HG03521 (cell line): ENCODE measurements at regions not wholly inside any gene's neighbourhood (a gene's known extent, or its start where the extent isn't known, plus 50 kb on each side); places are given as distances from the start of the nearest gene placed in this dataset.
"Not testable (repeated sequence)": the region's sequence is repeated elsewhere in the genome, so short reads cannot be mapped to it uniquely, and the experiment has no call there.

Source experiments
- ATAC-seq: cut with Tn5 transposase; IDR thresholded peaks from one replicate; pipeline ENCODE4 v1.9.1; 2021; ENCODE audit warnings: mild to moderate bottlenecking, moderate library complexity; ENCODE audit not compliant: unreplicated experiment

DNA sequence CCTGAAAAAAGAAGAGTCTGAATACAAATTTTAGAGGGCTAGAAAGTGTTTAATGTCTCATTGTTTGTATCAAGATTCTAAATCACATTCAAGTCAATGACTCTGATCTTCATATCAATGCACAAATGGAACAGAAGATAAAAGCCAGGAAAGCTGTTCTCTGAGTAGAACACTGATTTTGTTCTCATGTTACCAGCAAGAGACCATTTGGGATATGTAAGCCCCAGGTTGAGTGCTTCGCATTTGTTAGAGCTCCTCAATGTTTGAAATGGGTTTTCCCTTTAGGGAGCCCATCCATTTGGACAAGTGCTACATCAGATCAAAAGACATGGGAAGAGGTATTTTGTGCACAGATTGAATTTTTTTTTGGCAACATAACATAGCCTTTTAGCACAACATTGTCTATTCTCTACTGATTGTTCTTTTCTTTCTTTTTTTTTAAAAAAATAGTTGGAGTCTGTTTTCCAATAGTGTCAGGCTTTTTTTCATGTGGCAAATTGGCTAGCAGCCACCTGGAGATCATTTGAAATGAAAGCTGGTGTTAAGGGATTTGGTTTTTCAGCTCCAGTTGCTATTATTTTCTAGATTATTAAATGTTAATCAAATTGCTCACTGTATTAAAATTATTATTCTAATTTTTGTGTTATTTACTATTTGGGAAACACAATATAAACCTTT is 74.5 kb upstream of the ZPLD1 start:
- ATAC-seq, result no peak

DNA sequence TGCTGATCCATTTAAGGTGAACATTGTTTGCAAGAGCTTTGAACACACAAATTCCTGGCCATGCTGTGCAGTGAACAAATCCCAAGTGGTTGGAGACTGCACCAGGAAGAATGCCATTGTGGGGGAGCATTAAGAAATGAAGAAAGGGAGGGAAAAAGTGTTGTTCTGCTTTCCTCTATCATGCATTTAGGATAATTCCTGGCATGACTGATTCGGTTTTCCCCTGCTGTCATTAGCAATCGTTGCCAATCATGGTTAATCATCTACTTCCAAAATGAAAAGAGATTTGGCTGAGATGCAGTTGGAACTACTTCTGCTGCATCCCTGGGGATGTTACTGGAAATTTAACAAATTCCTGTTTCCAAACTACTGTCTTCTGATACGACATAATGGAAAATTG is 73.7 kb upstream of the ZPLD1 start:
- ATAC-seq, result no peak

DNA sequence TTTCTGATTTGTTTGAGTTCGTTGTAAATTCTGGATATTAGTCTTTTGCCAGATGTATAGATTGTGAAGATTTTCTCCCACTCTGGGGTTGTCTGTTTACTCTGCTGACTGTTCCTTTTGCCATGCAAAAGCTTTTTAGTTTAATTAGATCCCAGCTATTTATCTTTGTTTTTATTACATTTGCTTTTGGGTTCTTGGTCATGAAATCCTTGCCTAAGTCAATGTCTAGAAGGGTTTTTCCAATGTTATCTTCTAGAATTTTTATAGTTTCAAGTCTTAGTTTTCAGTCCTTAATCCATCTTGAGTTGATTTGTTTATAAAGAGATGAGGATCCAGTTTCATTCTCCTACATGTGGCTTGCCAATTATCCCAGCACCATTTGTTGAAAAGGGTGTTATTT is 68.7 kb upstream of the ZPLD1 start:
- ATAC-seq, result not testable (repeated sequence)

DNA sequence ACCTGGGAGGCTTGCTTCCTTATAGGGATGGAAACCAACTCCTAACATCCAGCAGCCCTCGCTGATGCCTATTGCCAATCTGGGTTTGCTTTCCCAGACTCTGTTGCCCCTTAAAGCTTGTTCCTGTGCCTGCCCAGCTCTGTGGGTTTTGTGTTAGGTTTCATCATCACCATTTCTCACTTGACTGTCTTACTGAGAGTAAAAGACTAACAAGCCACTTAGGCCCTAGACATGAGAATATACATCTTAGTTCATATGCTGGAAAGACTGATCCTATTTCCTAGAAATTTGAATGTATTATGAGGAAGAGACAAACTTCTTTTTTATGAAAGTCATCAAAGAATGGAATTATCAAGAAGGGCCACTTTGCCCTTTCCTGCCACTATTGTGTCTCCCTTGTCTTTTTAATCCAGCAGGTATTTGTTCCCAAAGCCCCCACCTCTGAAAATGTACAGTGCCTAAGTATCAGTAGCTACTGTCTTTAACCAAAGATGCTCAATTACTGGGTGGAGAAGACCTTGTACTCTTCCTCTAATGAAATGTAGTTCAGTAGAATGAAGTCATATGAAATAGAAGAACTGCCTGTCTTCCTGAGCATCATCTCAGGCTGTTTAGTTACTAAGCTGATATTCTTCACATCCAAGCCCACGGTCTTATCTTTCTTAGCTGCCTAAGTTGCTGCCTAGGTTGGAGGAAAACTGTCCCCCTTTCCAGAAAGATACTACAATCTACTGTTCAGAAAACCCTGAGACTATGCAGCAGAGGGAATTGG is 59.8 kb upstream of the ZPLD1 start:
- no peak for ATAC-seq

DNA sequence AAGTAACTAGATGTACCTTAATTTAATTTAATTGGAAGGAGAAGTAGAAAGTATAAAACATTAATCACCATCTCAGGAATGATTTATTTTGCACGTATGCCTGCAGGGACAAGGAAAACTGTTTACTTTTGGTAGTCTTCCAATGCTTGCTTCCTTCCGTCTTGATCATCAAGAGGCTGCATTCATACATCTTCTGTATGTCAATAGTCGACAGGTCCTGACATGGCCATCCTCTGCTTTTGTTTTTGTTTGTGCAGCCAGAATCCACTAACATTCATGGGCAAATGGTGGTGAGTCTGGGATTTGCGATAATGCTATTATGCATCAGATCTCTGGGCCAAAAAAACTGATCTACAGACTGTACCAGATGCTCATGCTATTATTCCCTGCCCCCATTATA is 56.6 kb upstream of the ZPLD1 start:
- no peak for ATAC-seq

DNA sequence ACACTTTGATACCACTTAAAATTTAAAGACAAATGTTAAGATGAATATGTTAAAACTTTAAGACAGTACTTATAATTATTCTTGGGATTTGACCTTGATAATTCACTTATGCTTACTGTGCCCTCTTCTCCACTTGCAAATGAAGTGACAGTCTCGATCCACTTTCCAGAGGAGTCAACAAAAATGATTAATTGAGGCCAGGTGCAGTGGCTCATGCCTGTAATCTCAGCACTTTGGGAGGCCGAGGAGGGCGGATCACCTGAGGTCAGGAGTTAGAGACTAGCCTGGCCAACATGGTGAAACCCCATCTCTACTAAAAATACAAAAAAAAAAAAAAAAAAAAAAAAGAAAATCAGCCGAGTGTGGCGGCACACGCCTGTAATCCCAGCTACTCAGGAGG is 52.6 kb upstream of the ZPLD1 start:
- not testable (repeated sequence) for ATAC-seq
